ENCODE measurements at regions not wholly inside any gene's neighbourhood (a gene's known extent, or its start where the extent isn't known, plus 50 kb on each side); places are given as distances from the start of the nearest gene placed in this dataset.

GRCh38 chr3:67788396-67788795 lies 134.0 kb upstream of the SUCLG2 start:
- intact Hi-C loops (cut with DNase I, micrococcal nuclease) = no loop called here
- ATAC-seq = no peak
- no peak for DNase-seq

GRCh38 chr3:67783281-67784250 lies 129.2 kb upstream of the SUCLG2 start:
- DNase-seq (no peak), ATAC-seq (no peak)
- intact Hi-C loops (cut with DNase I, micrococcal nuclease) = no loop called here

- DNase-seq = no peak
- intact Hi-C loops (cut with DNase I, micrococcal nuclease) = no loop called here
- ATAC-seq = no peak
These were observed 127.5 kb upstream of the SUCLG2 start for GRCh38 chr3:67781871-67782270.

- DNase-seq (no peak), ATAC-seq (no peak)
- intact Hi-C loops (cut with DNase I, micrococcal nuclease) = no loop called here
These were observed 126.8 kb upstream of the SUCLG2 start for GRCh38 chr3:67781218-67781617.

- intact Hi-C loops (cut with DNase I, micrococcal nuclease) = no loop called here
- DNase-seq (no peak), ATAC-seq (no peak)
These were observed 120.3 kb upstream of the SUCLG2 start for GRCh38 chr3:67774676-67775075.

- ATAC-seq (no peak), DNase-seq (no peak)
- intact Hi-C loops (cut with DNase I, micrococcal nuclease) = no loop called here
These were observed 111.2 kb upstream of the SUCLG2 start for GRCh38 chr3:67765575-67765974.

GRCh38 chr3:67745296-67745695 lies 90.9 kb upstream of the SUCLG2 start:
- ATAC-seq (no peak), DNase-seq (no peak)
- intact Hi-C loops (cut with DNase I, micrococcal nuclease) = no loop called here

GRCh38 chr3:67744699-67745098 lies 90.3 kb upstream of the SUCLG2 start:
- intact Hi-C loops (cut with DNase I, micrococcal nuclease) = no loop called here
- ATAC-seq (no peak), DNase-seq (no peak)

- intact Hi-C loops (cut with DNase I, micrococcal nuclease) = no loop called here
- DNase-seq = no peak
- no peak for ATAC-seq
These were observed 85.4 kb upstream of the SUCLG2 start for GRCh38 chr3:67739851-67740250.

GRCh38 chr3:67737906-67738865 lies 83.8 kb upstream of the SUCLG2 start:
- intact Hi-C loops (cut with DNase I, micrococcal nuclease) = no loop called here
- no peak for DNase-seq
- no peak for ATAC-seq

- intact Hi-C loops (cut with DNase I, micrococcal nuclease) = no loop called here
- no peak for ATAC-seq
These were observed 82.7 kb upstream of the SUCLG2 start for GRCh38 chr3:67737140-67737539.

GRCh38 chr3:67733269-67733950 lies 79.0 kb upstream of the SUCLG2 start:
- ATAC-seq = peak; percentile 91
- intact Hi-C loops (cut with DNase I, micrococcal nuclease) = no loop called here
- DNase-seq = peak in 1 of 2 donors; percentile 22

More at GRCh38 chr3:67737140-67737539, 82.7 kb upstream of the SUCLG2 start:
- no peak for DNase-seq

GRCh38 chr3:67724434-67724833 lies 70.0 kb upstream of the SUCLG2 start:
- DNase-seq = no peak
- ATAC-seq = no peak
- intact Hi-C loops (cut with DNase I, micrococcal nuclease) = no loop called here

GRCh38 chr3:67723863-67724262 lies 69.5 kb upstream of the SUCLG2 start:
- intact Hi-C loops (cut with DNase I, micrococcal nuclease) = no loop called here
- DNase-seq (no peak), ATAC-seq (no peak)

- no peak for DNase-seq
- no peak for ATAC-seq
- intact Hi-C loops (cut with DNase I, micrococcal nuclease) = no loop called here
These were observed 64.9 kb upstream of the SUCLG2 start for GRCh38 chr3:67719333-67719732.

- intact Hi-C loops (cut with DNase I, micrococcal nuclease) = no loop called here
- ATAC-seq (no peak), DNase-seq (no peak)
These were observed 61.6 kb upstream of the SUCLG2 start for GRCh38 chr3:67715971-67716370.

- no peak for DNase-seq
- no peak for ATAC-seq
- intact Hi-C loops (cut with DNase I, micrococcal nuclease) = no loop called here
These were observed 59.5 kb upstream of the SUCLG2 start for GRCh38 chr3:67713764-67714469.

- intact Hi-C loops (cut with DNase I, micrococcal nuclease) = no loop called here
- ATAC-seq = no peak
These were observed 57.8 kb upstream of the SUCLG2 start for GRCh38 chr3:67712259-67712658.

GRCh38 chr3:67710396-67710795 lies 56.0 kb upstream of the SUCLG2 start:
- ATAC-seq = no peak
- DNase-seq = no peak
- intact Hi-C loops (cut with DNase I, micrococcal nuclease) = no loop called here

More at GRCh38 chr3:67712259-67712658, 57.8 kb upstream of the SUCLG2 start:
- DNase-seq = no peak

All from left colon (tissue), 2 donors.